ENCODE measurements at regions not wholly inside any gene's neighbourhood (a gene's known extent, or its start where the extent isn't known, plus 50 kb on each side); places are given as distances from the start of the nearest gene placed in this dataset.

- TF ChIP-seq EZH2 (IDR thresholded peaks at IDR 0.05; ENCODE audit: borderline replicate concordance, low read depth, low read length, severe bottlenecking) (no peak), CTCF (IDR thresholded peaks at IDR 0.05; ENCODE audit: borderline replicate concordance, extremely low read depth, low read length, poor library complexity, severe bottlenecking) (no peak)
These were observed 97.8 kb downstream of the TMEM47 start for GRCh38 chrX:34559325-34559724.

All from DND-41 (cell line).